Putamen (tissue), 1 donor: ENCODE measurements at regions not wholly inside any gene's neighbourhood (a gene's known extent, or its start where the extent isn't known, plus 50 kb on each side); places are given as distances from the start of the nearest gene placed in this dataset.

Source experiments
- DNase-seq: peaks from one replicate; pipeline ENCODE4 v3.0.0-alpha.2; 2016; ENCODE audit warnings: low spot score

DNA sequence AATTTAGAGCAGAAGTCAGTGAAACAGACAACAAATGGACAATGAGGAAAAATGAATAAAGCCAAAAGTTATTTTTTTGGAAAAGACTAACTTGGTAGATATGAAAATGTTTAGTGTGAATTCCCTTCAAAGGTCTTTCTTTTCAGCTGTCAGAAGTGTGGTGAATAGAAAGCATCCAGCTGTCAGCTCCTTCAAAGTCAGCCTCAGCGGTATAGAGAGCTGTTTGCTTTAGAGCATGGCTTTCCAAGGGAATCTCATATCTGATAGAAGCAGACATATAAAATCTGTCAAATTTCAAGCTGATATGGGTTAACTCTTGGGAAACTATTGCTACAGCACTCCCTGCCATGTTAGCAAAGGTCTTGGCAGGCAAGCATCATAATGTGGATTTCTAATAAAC is 309.3 kb downstream of the CASP12 start:
- DNase-seq: no peak

DNA sequence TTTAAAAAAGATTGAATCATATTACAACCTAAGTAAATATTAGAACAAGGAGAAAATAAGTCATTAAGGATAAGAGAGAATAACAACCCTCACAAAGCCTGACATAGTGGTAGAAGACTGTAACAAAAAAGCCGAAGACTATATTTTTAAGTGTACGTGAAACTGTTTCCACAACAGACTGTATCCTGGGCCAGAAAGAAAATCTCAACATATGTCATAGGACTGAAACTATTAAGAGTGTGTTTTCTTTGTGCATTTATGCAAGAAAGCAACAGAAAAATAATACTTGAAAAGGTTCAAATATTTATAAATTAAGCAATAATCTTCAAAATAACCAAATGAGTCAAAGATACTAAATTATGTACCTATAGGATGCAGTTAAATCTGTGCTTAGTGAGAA is 309.8 kb downstream of the CASP12 start:
- DNase-seq: no peak

DNA sequence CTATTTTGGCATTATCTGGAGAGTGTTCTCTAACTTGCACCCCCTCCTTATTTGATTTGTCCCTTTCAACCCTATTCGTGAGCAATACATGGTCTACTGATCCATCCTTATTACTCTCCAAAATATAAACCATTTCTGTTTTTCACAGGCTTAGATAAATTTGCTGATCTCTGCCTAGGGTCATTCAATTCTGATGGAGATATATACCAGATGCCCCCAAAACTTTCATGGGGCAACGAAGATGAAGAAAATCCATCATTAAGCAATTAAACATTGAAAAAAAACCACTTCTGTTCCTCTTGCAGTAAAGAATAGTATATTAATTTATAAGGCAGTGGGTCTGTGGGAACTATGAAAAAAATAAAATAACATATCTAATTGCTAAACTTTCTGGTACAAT is 313.4 kb downstream of the CASP12 start:
- DNase-seq: no peak

DNA sequence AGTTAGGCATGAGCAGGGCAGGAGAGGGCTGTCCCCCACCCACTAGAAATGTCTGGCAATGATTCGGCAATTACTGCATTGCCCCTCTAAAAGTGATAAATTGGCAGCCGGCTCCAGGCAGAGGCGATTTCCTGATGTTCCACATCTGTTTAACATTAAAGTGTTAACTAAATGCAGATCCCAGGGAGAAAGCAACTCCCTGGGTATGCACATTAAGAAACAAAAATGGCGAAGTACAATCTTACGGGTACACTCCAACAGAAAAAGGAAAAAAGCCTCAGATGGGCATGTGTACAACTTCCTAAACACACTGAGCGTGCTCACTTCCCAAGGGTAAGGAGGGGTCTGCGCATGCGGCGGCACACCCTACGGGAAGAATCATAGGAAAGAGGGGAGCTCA is 314.4 kb downstream of the CASP12 start:
- DNase-seq: no peak

DNA sequence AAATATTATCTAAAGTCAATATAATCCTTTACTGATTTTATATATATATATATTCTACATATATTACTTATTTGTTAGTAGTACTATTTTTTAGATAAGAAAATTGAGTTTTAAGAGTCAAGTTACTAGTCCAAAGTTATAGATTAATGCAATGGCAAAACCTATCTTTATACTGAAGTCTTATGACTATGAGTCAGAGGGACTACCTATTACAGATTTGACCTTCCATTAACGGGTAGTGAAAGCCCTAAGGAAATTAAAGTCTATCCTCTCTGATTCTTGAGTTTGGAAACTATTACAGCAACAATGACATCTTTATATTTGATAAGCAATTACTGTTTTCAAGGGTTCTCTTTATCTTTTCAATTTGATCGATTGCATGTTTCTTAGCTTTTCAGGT is 315.8 kb downstream of the CASP12 start:
- no peak for DNase-seq

DNA sequence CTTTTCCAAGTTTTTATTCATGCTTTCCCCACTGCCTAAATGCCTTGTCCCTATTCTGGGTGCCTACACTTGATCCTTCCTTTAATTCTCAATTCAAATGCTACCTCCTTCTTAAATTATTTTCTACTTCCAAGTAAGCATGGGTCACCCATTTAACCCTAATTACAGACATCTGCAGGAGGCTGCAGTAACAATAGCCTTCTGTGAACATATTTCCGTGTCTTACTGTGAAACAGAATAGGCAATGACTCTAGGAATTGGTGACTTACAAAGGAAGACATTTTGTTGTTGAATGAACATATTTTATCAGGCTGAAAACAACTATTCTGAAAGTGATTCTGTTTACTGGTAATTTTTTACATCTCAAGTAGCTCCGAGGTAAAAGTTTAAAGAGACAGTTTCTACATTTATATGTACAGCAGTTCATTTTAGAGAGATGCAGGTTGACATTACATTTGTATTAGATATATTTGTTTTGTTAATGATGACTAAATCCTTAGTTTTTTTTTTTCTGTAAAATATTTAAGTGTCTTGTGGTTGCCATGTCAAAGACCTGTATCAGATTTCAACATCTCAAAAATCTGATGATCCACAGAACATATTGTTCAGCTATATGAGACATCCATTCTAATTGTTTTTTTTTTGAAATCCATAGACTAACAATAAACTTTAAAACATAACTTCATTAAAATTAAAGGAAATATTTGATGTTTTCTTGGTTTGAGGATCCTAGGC is 316.8 kb downstream of the CASP12 start:
- no peak for DNase-seq

DNA sequence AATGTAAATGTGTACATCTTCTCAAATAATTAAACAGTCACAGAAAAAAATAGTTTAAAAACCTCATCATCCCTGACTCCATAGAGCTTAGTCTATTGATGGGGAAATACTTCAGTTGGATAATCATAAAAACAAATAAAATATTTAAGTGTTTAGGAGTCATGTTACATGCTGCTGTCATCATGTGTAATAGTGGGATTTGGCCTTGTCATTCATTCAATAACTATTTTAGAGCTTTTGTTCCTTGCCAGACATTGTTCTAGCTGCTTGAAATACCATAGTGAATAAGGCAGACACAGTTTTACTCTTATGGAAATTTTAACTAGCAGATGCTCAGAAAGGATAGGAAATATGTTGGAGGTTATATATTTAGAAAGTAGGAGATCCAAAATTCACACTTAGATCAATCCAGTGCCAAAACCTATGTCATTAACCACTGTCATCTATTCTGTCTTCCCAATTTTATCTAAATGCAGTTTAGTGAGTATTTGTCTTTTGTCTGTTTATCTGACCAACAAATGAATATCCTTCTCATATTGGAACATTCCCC is 324.7 kb downstream of the CASP12 start:
- no peak for DNase-seq

DNA sequence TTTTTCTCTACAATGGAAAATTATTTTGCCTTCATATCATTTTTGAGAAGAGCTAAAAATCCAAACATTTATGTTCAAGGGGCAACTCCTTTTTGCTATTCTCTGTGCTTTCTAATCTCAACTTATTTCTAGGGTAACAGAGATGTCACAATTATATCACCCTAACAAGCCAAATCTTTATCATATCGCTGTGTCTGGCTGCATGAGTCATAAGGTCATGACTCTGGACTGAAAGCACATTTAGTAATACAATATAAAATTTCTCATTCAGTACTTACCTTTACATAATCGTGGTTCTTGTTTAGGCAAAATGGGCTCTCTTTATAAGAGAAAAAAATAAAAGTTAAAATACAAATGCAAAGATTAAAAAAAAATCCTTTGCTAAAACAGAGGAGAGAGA is 326.0 kb downstream of the CASP12 start:
- DNase-seq: no peak

DNA sequence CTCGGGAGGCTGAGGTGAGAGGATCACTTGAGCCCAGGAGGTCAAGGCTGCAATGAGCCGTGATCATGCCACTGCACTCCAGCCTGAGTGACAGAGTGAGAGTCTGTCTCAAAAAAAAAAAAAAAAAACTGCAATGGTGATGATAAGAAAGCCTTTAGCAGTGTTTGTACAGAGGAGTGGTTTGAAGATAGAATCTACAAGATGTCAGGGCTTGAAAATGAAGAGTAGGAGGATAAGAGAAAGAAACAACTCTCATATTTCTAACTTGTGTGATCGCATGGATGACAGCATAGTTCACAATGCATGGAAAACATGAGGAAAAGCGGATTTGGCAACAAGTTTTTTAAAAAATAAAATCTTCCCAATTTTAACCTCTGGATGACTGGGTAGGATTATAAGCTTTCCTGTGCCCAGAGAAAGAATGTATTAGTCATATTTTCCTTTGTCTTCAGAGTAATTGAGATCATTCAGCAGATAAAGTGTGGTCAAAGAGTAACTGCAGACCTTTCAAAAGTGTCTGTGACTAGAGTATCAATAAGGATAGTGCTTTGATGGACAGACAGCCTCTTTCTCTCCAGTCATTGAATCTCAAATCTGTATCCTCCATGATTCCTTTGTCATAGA is 328.1 kb downstream of the CASP12 start:
- no peak for DNase-seq

DNA sequence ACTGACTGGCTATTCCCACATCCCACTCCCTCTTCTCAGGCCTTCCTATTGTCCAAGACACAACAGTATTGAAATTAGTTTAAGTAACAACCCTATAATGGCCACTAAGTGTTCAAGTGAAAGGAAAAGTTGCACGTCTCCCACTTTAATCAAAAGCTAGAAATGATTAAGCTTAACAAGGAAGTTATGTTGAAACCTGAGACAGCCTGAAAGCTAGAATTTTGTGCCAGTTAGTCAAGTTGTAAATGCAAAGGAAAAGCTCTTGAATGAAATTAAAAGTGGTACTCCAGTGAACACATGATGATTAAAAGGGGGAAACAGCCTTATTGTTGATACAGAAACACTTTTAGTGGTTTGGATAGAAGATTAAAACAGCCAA is 332.7 kb downstream of the CASP12 start:
- DNase-seq: no peak

DNA sequence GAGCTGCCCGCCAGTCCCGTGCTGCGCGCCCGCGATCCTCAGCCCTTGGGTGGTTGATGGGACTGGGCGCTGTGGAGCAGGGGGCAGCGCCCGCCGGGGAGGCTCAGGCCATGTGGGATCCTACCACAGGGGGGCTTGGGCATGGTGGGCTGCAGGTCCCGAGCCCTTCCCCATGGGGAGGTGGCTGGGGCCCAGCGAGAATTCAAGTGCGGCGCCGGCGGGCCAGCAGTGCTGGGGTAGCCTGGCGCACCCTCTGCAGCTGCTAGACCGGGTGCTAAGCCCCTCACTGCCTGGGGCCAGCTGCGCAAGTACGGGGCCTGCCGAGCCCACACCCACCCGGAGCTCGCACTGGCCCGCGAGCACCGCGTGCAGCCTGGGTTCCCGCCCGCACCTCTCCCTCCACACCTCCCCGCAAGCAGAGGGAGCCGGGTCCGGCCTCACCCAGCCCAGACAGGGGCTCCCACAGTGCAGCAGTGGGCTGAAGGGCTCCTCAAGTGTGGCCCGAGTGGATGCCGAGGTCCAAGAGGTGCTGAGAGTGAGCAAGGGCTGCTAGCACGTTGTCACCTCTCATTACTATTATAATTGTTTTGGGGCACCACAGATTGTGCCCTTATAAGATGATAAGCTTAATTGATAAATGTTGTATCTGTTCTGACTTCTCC is 333.2 kb downstream of the CASP12 start:
- DNase-seq: no peak

DNA sequence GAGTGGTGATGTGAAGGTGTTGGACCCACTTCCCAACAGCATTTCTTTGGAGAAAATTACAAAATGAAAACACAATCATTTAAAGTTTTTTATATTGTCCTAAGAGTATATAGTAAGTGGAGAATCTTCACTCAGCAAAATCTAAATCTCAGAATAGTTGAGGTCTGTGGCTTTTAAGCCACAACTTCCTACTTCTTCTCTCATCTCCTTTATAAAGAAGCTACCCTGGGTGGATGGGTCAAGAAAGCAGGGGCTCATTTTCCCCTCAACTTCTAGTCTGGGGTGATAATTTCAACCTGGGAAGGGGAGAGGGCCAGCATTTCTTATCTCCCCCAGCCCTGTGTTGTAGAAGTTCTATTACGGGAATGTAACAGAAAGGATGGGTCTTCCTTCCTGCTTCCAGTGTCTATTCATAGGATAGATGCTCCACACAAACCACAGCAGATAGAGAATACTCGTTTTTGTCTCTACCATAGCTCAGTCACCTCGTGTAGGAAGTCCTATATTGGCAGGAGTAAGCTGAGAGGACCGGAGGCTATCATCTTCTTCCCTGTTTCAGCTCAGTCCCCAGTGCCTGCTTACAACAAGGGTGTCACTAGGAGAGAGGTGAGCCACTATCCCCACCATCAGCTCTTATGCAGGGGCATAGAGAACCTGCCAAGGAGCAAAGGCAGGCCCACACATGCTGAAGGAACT is 341.5 kb downstream of the CASP12 start:
- DNase-seq: no peak

DNA sequence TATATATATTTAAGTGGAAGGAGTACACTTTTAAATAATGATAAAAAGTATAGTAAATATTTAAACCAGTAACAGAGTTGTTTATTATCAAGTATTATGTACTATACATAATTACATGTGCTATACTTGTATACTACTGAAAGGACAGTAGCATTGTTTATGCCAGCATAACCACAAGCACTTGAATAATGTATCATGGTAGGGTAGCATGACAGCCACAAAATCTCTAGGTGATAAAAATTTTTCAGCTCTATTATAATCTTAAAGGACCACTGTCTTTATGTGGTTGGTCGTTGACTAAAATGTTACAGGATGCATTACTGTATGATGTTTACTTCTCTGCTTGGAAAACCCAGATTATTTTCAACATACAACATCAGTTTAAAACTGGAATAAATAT is 349.2 kb downstream of the CASP12 start:
- no peak for DNase-seq

DNA sequence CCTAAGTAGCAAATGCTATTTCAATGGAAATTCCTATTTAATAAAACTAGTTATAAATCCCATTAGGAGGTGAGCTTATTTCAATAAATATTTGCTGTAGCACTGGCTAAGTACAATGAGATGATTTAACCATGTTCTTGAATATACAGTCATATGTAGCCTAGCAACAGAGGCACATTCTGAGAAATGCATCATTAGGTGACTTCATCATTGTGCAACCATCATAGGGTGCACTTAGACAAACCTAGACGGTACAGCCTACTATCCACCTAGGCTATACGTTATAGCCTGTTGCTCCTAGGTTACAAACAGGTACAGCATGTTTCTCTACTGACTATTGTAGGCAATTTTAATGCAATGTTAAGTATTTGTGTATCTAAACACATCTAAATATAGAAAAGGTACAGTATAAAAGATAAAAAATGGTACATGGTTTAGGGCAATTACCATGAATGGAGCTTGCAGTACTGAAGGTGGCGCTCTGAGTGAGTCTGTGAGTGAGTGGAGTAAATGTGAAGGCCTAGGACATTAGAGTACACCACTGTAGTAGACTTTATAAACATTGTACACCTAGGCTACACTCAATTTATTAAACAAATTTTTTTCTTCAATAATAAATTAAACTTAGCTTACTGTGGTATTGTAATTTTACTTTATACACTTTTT is 350.1 kb downstream of the CASP12 start:
- DNase-seq: no peak

DNA sequence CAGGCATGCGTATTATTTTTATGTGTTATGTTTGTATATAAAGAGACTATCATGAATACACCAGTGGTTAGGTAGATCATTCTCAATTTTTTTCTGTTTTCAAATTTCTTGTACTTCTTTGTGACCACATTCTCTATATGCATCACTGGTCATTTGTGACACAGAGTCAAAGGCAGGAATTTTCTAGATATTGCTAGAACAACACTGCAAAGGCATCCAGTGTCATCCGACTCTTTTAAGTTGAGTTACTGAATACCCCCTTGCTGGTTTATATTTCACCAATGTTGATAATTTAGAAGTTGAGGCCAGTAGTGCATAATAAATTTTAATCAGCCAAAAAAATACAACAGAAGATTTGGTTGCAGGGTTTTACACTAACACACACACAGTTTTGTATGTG is 351.8 kb downstream of the CASP12 start:
- no peak for DNase-seq

DNA sequence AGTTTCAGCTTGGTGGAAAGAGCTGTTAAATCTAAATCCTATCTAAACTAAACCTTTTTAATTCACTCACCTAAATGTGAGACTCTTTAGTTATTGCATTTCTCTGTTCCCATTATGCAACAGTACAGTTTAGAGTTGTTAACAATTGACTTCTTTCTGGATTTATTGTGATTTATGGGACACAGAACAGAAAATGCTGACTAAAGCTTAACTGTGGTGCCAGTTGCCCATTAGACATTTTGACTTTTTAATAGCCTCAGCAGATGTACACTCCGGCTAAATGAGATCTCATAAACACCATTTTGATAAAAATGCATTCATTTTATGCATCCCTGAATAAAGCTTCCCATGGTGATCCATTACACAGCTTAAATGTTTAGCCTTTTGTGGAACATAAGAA is 356.6 kb downstream of the CASP12 start:
- no peak for DNase-seq

DNA sequence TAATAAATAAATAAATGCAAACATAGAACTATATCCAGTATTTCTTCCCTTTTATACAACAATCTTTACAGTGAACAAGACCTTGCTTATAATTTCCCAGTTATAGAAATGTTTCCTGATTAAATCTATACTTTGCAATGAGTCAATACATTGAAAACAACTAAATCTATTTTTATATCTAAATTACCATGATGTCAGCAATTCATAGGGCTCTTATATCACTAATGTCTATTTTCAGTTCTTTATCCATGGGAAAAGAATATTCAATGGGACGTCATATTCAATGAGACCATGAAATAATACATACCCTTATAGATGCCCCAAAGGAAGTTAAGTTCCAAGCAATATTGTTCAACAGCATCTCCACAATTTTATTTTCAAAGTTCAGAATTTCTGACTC is 359.9 kb downstream of the CASP12 start:
- no peak for DNase-seq

DNA sequence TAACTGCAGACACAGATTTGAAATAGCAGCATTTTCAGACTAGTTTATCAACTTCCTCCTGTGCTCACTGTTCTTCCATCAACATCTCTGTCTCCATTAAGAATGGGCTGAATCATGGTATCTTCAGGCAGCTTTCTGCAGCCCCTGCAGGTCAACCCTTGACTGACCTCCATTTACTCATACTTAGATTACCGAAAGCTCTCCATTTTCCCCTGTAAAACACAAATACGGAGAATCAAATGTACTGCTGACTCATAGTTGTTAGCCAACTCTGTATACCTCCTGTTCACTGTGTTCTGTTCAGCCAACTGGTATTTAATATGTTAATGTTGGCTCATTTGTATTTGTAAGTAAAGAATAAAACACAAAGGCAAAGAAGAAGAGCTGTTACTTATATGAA is 364.0 kb downstream of the CASP12 start:
- no peak for DNase-seq

DNA sequence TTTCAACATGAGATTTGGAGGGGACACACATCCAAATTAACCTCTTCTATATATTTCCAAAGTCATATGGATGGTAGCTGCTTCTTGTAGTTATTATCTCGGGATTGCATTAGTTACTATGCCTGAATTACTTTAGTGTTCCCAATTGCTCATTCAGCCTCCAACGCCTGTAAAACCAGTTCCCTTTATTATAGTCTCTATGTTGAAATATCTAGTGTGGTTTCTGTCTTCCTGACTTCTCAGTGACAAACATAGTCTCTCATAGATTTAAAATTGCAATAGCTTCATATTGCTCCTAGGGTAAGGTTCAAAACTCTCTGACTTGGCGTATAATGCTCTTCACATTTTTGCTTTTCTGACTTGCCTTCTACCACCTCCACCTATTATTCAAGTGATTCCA is 366.4 kb downstream of the CASP12 start:
- no peak for DNase-seq

DNA sequence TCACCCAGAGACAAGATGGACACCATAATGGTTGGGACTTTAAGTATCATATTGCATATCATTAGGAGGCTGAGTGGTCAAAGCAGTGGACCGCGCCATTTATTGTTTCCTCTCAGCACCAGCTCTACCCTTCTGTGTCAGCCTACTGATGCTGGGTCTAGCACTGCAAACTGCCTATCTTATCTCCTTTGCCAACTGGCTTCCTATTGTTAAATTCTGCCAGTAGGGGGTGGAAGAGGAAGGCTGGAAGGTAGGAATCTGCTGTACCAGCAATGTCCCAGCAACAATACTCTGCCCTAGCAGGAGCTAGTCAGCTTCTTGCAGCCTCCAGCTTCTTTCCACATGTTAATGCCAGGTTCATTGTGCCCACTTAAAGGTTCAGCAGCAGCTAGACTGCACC is 367.1 kb upstream of the PDGFD start:
- no peak for DNase-seq

DNA sequence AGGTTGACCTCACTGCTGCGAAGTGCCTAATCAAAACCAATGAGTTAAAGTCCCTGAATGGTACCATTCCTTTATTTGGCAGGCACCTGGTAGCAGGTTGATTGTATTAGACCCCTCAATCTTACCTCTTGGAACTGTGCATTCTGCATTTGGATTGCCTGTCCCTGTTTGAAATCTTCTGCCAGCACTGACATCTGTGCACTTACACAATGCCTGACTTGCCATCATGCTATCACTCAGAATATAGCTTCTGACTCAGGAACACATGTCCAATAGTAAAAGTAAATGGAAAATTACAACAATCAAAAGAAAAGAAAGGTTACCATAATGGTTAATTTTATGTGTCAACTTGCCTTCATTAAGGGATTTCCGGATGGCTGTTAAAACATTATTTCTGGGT is 366.0 kb upstream of the PDGFD start:
- DNase-seq: no peak

DNA sequence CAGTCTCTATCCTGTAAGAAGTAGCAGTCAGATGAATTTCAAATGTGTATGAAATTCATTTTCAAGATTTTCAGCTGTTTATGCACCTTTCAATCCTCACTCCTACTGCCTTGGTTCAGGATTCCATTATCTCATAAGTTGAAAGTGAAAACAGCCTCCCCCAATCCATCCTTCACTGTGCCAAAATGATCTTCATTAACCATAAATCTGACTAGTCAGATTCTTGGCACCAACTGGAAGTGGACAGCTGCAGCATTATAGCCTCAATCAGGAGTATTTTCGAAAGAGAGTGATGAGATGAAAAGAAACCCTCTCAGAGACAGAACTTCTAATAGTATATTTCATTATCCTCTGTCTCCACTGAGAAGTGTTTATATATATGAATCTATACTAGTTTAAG is 365.3 kb upstream of the PDGFD start:
- DNase-seq: no peak
